Fibroblast of lung (primary cell): ENCODE measurements at regions not wholly inside any gene's neighbourhood (a gene's known extent, or its start where the extent isn't known, plus 50 kb on each side); places are given as distances from the start of the nearest gene placed in this dataset.

Source experiments
- DNase-seq, 2 donors: peaks; one replicate each; pipeline versions ENCODE4 v3.0.0 to v3.0.0-alpha.2; 2010; ENCODE audit warnings: low read depth in 2 of 2
- H2AFZ ChIP-seq: 2 replicates; pipeline ENCODE4 v1.5.1; 2012; ENCODE audit warnings: low read length, control low read depth, inconsistent platforms
- H3K27ac ChIP-seq: 2 replicates; pipeline ENCODE4 v1.5.1; 2011; ENCODE audit warnings: low read length, control low read depth; ENCODE audit not compliant: insufficient read depth
- H3K27me3 ChIP-seq: 2 replicates; pipeline ENCODE4 v1.5.1; 2011; ENCODE audit warnings: mild to moderate bottlenecking, low read length; ENCODE audit not compliant: control insufficient read depth, insufficient read depth
- H3K36me3 ChIP-seq: 2 replicates; pipeline ENCODE4 v1.5.1; 2011; ENCODE audit warnings: low read length; ENCODE audit not compliant: control insufficient read depth, insufficient read depth
- H3K4me1 ChIP-seq: 2 replicates; pipeline ENCODE4 v1.5.1; 2011; ENCODE audit warnings: low read length; ENCODE audit not compliant: control insufficient read depth, insufficient read depth; ENCODE audit errors: extremely low read depth
- H3K4me2 ChIP-seq: 2 replicates; pipeline ENCODE4 v1.5.1; 2011; ENCODE audit warnings: low read length, control low read depth; ENCODE audit not compliant: insufficient read depth; ENCODE audit errors: extremely low read depth
- H3K4me3 ChIP-seq, 4 experiments: fragments of 200-600 bp in 1 of 4; sonication (generic) in 1 of 4; replicated peaks in 1 of 4; 2 replicates each; pipeline ENCODE4 v1.5.1; 2011 to 2016; ENCODE audit warnings: low read length in 4 of 4, low read depth in 3 of 4, mild to moderate bottlenecking in 3 of 4, control low read depth in 2 of 4, inconsistent platforms in 1 of 4, mixed read lengths in 1 of 4; ENCODE audit not compliant: insufficient read depth in 1 of 4; ENCODE audit errors: control extremely low read depth in 1 of 4
- H3K79me2 ChIP-seq: 2 replicates; pipeline ENCODE4 v1.5.1; 2012; ENCODE audit warnings: mild to moderate bottlenecking, low read length, inconsistent platforms; ENCODE audit not compliant: control insufficient read depth, insufficient read depth
- H3K9ac ChIP-seq: 2 replicates; pipeline ENCODE4 v1.5.1; 2011; ENCODE audit warnings: mild to moderate bottlenecking, low read length, control low read depth; ENCODE audit not compliant: insufficient read depth
- H3K9me3 ChIP-seq: 2 replicates; pipeline ENCODE4 v1.5.1; 2012; ENCODE audit warnings: low read depth, low read length; ENCODE audit not compliant: control insufficient read depth, insufficient read depth
- H4K20me1 ChIP-seq: 2 replicates; pipeline ENCODE4 v1.5.1; 2011; ENCODE audit warnings: low read length; ENCODE audit not compliant: control insufficient read depth, insufficient read depth; ENCODE audit errors: extremely low read depth
- CTCF ChIP-seq, 2 donors: IDR thresholded peaks in 1 of 2; conservative IDR thresholded peaks in 1 of 2; 1 replicate in 1 of 2; 2 replicates in 1 of 2; pipeline ENCODE4 v1.5.1; 2011 to 2012; ENCODE audit warnings: low read length in 2 of 2, control low read depth in 1 of 2, inconsistent platforms in 1 of 2, low read depth in 1 of 2, mild to moderate bottlenecking in 1 of 2
- EZH2 ChIP-seq: IDR thresholded peaks from 2 replicates; pipeline ENCODE4 v1.5.1; 2012; ENCODE audit warnings: low read length, control low read depth, mild to moderate bottlenecking; ENCODE audit errors: missing control alignments

GRCh38 chr3:10597733-10598132, 92.3 kb upstream of the ATP2B2 start:
- no peaks in the 10 kb centered on the region for H3K79me2 ChIP-seq
- DNase-seq: no peak

GRCh38 chr3:10599017-10599416, 93.6 kb upstream of the ATP2B2 start:
- no peak overlapping the region for H2AFZ ChIP-seq
- no peak overlapping the region for H3K4me3 ChIP-seq
- H3K36me3 ChIP-seq: no peaks in the 10 kb centered on the region
- no peaks in the 10 kb centered on the region for H3K79me2 ChIP-seq
- no peaks in the 10 kb centered on the region for H3K4me1 ChIP-seq
- H3K27me3 ChIP-seq: no peaks in the 10 kb centered on the region
- no peak for DNase-seq
- no peak for TF ChIP-seq CTCF (conservative IDR thresholded peaks at IDR 0.05 in 1 of 2, IDR thresholded peaks at IDR 0.05 in 1 of 2; ENCODE audit: low read depth in 1 of 2, low read length in 2 of 2)
- no peak for TF ChIP-seq EZH2
- no peak overlapping the region for H3K9ac ChIP-seq
- H3K27ac ChIP-seq: no peak overlapping the region
- H4K20me1 ChIP-seq: no peaks in the 10 kb centered on the region
- no peaks in the 10 kb centered on the region for H3K9me3 ChIP-seq
- no peak overlapping the region for H3K4me2 ChIP-seq

More at GRCh38 chr3:10597733-10598132, 92.3 kb upstream of the ATP2B2 start:
- no peaks in the 10 kb centered on the region for H3K36me3 ChIP-seq
- no peak overlapping the region for H3K27ac ChIP-seq
- H3K9me3 ChIP-seq: no peaks in the 10 kb centered on the region
- H3K27me3 ChIP-seq: no peaks in the 10 kb centered on the region
- no peaks in the 10 kb centered on the region for H3K4me1 ChIP-seq
- no peak overlapping the region for H3K4me3 ChIP-seq
- TF ChIP-seq EZH2 (no peak), CTCF (conservative IDR thresholded peaks at IDR 0.05 in 1 of 2, IDR thresholded peaks at IDR 0.05 in 1 of 2; ENCODE audit: low read depth in 1 of 2, low read length in 2 of 2) (no peak)
- H3K4me2 ChIP-seq: no peak overlapping the region
- no peaks in the 10 kb centered on the region for H4K20me1 ChIP-seq
- no peak overlapping the region for H3K9ac ChIP-seq
- no peak overlapping the region for H2AFZ ChIP-seq

- Histone ChIP-seq H3K9ac (no peak overlapping the region), H3K4me3 (no peak overlapping the region)
- TF ChIP-seq EZH2 (no peak), CTCF (conservative IDR thresholded peaks at IDR 0.05 in 1 of 2, IDR thresholded peaks at IDR 0.05 in 1 of 2; ENCODE audit: low read depth in 1 of 2, low read length in 2 of 2) (no peak)
These were observed 94.1 kb upstream of the ATP2B2 start for GRCh38 chr3:10599444-10599843.

More at GRCh38 chr3:10599444-10599843, 94.1 kb upstream of the ATP2B2 start:
- Histone ChIP-seq H2AFZ (no peak overlapping the region), H3K79me2 (no peaks in the 10 kb centered on the region), H3K4me1 (no peaks in the 10 kb centered on the region), H3K9me3 (no peaks in the 10 kb centered on the region), H3K36me3 (no peaks in the 10 kb centered on the region), H3K4me2 (no peak overlapping the region), H3K27me3 (no peaks in the 10 kb centered on the region), H3K27ac (no peak overlapping the region), H4K20me1 (no peaks in the 10 kb centered on the region)
- no peak for DNase-seq
